ENCODE measurements at regions not wholly inside any gene's neighbourhood (a gene's known extent, or its start where the extent isn't known, plus 50 kb on each side); places are given as distances from the start of the nearest gene placed in this dataset.

DNA sequence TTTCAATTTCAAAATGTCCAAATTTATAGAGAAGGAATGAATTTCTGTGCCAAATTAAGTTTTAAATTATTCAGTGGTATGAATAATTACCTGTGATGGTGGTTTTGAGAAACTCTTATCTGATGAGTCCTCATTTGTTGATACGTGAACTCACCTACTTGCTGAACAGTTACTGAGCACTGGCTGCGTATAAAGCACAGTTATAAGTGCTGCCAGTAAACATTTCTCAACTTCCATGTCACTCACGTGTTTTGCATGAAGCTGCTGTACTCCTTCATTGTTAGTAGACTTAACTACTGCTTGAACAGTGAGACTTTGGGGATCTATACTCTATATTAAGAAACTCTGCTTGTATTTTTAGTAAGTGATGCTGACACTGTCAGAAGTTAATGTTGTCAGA, 269.1 kb upstream of the FZD8 start:
- DNase-seq = no peak

DNA sequence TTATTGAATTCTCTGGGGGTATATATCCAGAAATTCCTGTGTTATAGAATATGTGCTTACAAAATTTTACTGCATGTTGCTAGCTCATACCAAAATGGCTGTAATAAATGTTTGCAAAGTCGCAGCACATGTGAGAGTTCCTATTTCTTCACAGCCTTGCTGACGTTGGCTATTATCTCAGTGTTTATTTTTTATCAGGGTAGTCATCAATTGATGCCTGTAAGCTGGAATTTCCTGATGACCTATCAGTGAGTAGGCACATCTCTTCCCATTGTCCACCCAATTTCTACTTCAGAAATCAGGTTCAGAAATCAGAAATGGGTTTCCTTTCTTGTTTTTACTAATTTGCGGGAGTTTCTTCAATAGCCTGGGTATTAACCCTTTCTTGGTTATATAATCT, 268.1 kb upstream of the FZD8 start:
- DNase-seq = no peak

DNA sequence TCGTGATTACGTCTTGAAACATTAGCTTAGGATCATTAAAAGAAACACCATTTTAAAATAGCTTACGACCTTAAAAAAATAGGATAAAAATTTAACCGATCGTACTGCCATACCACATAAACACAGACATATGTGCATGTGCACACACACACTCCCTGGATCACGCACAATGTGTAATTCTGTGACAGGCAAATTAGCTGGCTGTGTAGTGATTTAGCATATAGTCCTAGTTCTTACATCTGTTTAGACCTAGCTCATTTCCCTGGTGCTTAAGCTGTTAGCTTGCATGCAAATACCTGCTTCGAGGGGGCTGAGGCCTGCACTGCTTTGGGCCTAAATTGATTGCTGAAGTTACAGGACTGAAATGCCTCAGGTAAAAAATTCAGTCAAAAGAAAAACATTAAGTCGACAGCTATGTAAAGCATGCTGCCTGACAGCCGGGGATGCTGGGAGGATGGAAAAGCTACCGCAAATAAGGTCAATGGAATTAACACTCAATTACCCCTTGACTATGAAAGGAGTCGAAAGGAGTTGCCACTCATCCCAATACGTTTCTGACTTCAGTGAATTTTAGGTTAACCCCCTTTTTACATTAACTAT, 267.1 kb upstream of the FZD8 start:
- DNase-seq = no peak

DNA sequence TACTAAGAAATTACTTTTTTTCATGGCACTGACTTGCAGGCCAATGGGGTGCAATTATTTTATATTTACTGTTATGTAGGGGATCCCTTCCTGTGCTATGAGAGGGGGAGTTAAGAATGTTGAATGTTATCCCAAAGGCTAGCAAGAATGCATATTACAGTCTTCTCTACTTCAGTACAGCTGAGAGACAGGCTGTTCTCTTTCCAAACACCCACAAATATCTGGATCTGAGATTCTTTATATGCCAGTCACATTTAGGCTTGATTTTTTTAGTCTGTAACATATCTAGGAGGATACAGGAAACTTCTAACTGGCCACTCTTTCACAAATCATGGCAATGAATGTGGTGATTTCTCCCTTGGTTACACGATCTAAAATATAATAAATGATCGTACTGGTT, 266.4 kb upstream of the FZD8 start:
- no peak for DNase-seq

DNA sequence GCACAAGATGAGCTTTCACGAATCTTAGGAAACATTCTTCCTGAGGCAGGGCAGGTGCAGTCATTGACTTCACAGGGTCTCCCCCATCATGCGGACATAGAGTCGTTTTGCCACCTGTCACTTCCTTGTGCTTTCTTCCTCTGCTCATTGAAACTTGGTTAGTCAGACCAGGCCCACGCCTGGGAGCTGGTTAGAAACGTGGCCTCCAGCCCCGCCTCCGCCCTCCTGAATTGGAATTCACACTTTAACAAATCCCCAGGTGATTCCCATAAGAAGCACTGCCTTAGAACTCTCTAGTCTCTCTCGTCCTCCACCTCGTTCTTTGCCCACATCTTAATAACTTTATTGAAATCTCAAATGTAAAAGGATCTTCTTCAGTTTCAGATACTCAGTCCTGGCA, 265.5 kb upstream of the FZD8 start:
- no peak for DNase-seq

DNA sequence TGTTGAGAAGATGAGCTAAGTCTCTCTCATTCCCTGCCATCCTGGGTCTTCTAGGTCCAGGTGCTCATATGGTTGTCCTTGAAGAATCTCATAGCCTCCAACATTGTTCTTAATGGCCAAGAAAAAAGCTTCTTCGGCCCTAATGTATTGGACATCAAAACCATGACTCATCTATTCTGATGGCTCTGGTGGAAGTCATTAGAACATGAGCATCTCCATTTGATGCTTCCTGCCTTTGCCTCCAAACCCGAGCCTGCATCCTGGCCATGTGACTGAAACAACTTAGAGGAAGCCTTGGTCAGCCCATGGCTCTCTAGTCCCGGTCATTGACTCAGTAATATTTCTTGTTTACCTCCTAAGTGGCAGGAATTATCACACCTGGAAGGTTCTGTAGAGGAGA, 264.1 kb upstream of the FZD8 start:
- no peak for DNase-seq

DNA sequence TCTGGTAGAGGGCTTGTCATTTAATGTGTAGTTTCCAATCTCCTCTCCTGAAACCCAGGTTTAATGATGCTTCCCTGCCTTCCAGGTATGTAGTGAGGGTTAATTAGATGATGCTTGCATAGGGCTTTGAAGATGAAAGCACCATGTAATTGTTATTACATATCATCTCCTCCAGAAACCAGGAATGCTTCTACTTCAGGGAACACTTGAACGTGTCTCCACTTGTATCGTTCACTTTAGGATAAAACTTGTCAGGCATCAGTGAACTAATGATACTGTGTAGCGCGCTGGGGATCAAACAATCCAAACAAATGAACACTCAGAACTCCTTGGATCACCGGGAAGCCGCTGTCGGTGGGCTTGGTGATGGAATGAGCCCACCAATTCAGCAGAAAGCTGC, 260.9 kb upstream of the FZD8 start:
- DNase-seq = no peak

DNA sequence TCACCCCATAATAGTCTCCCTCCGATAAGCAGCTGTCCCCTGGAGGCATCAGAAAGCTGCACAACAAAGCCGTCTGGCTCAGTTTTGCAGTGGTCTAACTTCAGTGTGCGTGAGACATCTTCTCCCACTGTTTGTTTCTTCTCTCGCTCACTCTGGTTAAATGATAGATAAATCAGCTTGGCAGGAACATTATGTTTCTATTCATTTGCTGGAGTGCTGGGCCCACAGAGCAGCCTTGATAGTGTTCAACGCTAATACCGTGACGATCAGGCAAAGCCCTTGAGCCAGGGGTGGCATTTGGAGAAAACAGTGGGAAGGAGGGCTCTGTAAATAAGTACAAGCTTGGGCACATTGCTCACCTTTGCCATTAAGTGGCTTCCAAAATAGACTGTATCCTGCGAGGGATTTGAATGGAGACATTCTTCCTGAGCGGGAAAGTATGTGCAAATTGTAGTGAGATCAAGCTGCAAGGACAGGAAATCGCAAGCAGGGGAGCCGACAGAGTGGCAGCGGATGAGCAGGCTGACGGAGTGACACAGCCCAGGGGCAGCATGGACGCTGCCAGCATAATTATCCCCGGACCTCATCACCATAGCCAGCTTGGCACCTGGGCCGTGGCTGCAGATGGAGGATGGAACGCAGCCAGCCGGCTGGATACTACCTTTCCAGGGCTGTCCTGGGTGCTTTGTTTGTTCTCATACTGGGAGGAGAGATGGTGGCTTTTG, 256.8 kb upstream of the FZD8 start:
- DNase-seq = no peak

DNA sequence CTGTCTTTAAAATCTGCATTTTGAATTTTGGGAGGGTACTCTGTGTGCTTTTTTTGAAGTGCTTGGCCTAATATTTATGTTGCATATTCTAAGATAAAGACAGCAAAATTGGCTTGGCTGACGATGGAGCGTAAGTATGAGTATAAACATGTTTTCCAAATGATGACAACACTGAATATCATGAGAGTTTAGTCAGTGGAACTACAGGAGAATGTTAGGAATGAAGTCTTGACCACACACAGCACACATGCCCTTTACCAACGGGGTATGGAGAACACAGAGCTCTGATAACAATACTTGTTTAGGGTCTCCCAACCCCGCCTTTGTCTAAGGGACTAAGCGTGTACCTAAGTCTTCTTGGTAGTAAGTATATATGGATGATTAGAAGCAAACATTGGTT, 253.9 kb upstream of the FZD8 start:
- no peak for DNase-seq

DNA sequence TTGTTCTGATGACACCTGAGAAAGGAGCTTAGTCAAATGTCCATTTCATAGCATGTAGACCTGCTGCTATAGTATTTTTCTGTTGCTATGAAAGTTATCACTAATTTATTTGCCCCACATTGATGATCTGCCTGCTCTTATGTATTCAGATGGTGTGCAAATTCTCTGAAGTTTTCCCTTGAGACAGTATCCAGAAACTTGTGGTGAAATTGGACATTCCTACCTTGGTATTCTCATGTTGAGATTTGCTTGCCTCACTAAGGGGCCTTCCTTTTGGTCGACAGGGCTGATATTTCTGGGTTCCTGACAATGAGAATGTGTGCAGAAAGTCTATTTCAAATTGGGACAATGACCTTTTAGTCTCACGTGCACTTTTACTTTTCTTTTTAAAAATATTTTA, 253.2 kb upstream of the FZD8 start:
- no peak for DNase-seq

DNA sequence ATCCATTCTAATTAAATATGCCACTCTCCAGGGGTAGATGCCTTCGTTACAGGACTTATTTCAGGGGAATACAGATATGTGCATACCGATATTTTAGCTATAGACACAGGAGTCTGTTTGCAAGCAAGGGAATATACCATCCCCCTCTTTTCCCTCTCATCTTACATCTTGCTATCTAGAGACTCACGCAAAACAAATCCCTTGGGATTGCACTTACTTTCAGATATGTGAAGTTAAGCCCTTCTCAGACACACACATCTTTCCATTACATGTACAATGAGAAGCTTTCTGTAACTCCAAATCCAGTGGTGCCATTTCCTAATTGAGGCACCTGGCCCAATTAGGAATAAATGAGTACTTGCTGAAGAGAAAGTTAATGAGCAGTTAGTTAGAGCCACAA, 250.4 kb upstream of the FZD8 start:
- no peak for DNase-seq

DNA sequence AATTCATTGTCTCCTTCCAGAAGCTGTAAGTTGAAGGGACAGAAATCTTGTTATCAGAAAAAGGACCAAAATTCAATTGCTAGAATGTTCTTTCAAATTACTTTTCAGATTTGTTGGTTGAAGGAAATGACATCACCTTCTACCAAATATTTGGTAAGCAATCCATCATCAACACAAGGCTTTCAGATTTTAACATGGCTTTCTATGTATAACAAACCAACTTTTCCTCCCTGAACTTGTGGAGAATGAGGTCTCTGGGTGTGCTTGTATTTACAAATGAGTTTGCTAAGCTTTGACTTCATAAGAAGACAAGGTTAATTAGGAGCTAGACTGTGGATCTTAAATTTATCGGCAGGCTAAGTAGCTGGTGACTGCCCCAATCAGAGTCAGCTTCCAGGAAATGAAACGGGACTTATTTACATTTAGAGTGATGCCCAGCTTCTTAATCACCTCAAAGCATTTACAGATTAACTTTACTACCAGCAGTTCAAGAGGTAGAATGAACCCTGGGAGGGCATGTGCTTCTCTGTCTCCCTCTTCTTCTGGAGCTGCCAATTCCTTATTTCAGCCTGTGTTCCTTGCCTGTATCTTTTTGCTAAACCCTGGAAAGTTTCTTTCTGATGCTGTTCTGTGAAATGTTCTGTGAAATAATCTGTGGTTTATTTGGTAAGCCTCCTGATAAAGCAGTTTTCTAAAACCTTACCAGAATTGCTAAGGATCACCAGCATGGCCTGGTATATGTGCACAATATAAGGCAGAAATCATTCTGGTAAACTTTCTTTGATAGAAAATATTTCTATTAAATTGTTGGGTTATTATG, 248.8 kb upstream of the FZD8 start:
- DNase-seq = no peak

DNA sequence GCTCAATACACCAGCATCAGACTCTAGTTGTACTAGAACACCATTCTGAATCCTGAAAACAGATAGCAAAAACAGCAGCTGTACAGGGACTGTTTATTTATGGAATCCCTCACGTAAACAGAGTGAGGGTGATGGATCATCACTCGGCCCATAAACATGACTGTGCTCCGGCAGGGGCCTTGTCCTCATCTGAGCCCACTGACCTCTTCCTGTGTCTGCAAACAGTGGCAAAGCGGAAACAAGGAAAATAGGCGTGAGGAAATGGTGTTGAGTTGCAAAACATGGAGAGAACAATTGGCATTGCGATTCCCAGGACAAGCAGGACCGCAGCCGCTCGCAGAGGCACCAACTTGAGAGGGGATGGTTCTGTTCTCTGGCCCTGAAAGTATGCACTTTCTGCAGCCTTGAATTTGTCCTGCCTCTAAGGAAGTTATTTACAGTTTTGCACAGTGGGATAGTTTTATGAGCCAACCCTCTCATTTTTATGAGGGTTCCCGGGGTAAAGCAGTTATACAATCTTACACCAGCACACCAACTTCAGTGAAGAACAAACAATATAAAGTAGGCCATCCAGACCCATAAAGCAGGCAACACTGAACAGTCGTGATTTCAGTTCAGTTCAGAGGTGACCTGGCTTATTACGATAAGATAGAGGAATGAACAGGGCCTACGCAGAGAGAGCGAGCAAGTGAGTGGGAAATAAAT, 248.0 kb upstream of the FZD8 start:
- DNase-seq = no peak

DNA sequence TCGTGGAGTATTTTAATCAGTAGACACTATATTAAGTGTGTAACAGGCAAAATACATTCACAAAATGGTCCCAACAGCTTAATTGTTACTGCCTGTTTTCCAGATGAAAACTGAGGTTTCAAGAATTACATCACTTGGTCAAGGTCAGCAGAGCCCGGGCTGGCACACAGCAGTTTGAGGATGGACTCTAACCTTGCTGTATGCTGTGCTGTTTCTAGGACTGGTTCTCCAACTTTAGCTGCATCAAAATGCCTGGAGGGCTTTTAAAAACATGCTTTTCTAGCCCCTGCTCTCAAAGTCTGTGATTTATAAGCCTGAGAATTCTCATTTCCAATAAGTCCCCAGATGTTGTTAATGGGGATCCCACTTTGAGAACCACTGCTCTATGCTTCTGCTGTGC, 247.1 kb upstream of the FZD8 start:
- DNase-seq = no peak

DNA sequence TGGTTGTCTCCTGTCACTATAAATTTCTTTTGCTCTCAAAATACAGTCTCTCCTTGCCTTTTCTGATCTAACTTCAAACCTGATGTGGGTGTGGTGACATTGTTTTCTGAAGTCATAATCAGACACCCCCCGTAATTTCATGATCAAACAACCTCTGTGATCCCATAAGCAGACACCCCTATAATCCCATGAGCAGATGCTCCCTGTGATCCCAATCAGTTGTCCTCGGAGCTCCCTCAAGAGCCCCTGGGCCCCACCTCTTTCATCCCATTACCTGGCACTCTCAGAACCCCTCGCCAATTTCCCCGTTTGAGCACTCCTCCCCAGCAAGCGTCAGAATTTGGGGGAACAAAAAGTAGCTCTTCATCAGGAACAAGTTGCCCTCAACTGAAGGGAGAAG, 246.3 kb upstream of the FZD8 start:
- DNase-seq = no peak

DNA sequence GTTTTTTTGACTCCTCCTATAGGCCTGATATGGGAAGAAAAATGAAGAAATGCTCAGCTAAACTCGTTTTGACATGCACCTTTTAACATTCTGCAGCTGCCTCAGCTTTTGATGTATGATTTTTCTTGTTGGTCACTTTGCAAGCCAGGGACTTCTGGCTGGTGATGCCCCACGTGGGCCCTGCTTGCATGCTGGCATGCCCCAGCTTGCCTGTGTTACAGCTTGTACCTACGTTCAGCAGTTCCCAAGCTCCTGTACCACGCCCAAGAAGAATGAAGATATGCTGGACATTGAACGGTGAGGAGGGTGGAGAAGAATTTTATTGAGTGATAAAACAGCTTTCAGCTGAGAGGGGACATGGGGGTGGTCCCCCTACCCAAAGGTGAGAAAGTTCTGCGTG, 245.6 kb upstream of the FZD8 start:
- DNase-seq = no peak

DNA sequence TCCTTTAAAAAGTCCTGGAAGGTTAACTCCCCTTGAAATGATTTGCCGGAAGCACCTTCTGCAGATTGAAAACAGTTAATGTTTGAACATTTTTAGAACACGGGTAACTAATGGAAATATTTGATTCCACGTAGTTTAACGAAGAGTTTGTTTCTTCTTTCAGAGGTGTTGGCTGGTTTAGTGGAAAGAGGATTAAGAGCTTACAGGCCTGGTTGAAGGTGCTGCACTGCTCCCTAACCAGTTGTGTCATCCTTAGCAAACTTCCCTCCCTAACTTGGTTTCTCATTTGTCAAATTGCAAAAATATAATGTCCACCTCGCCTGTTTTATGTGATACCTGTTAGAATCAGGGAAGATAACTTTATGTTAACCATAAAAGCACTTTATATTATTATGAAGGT, 243.0 kb upstream of the FZD8 start:
- DNase-seq = no peak

DNA sequence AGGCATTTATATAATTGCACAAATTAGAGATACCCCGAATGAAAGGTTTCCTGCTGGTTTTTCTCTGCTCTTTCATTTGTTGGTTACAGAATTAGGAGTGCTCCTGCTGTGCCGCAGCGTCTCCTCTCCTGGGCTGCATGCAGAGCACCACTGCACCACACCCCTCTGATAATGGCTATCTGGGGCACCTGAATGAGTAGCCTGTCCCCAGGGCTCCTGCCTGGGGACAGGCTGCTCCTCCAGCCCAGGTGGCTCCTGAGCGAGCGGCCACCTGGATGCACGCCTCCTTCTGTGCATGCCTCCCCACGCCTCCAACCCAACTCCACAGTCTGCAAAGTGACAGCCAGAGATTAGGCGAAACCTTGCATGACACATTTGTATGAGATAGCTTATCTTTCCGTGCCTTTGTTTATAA, 242.6 kb upstream of the FZD8 start:
- no peak for DNase-seq

DNA sequence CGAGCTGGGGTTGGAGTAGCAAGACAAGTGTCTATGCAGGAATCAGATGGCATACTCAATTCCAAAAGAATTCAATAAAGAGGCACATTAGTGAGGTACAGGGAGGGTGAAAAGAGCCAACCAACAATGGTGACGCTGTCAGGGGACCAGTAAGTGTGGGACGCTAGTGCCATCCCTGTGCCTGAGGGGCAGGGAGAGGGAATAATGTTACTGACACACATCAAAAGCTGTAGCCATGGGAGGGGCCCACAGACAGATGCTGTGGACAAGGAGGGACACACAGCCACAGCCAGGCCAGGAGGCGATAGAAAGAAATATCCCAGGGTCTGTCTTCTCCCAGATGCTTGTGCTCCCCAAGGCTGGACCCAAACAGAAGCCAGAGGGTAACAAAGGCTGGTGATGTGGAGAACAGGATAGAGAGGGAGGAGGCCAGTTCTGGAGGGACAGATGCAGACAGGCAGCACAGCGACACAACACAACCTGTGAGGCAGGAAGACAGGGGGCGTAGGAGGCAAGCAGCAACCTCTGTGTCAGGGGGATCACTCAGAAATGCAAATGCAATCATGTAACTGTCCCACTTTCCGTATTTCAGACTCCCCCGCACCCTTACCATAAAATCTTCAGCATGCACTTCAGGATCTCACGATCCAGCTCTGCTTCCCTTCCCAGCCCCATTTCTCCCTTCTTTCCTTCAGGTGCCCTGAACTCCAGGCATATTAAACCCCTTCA, 240.5 kb upstream of the FZD8 start:
- DNase-seq = peak in 1 of 58 donors; percentile 2

DNA sequence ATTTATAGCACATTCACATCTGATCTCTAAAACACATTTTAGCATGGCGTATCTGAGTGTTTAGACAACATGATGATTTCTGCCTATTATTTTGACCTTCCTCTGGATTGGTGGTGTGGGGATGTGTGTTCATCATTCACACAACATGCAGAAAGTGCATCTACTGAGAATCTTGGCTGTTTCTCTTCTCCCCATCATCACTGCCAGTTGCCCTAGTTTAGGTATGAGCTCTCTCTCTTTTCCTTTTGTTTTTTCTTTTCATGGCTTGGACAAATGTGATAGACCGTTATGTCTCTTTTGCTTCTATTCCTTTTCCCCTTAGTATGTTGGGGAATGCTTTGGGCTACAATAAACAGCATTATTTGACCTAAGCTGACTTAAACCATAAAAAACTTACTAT, 239.2 kb upstream of the FZD8 start:
- no peak for DNase-seq

DNA sequence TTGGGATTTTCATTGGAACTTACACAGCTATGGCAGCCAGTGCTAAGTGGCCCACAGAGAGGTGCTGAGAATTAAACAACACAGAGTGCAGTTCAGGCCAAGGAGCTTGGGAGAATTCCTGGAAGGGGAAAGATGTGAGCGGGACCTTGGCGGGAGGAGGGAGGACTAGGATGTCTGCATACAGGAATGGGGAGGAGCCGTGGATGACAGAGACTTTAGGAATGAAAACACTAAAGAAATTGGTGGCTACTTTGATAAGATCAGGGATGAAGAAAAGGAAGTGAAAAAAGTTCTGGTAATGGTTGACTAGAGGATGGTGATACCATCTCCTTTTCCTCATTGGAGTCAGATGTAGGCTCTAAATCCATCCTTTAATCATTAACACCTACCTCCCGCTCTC, 234.2 kb upstream of the FZD8 start:
- DNase-seq = no peak

All from anterior cingulate cortex (tissue), 58 donors.